HFF-Myc (cell line): ENCODE measurements at regions not wholly inside any gene's neighbourhood (a gene's known extent, or its start where the extent isn't known, plus 50 kb on each side); places are given as distances from the start of the nearest gene placed in this dataset.

Experiments
- DNase-seq: peaks from one replicate; pipeline ENCODE4 v3.0.0-alpha.2; 2011; ENCODE audit warnings: low read depth; ENCODE audit errors: extremely low read depth
- H3K4me3 ChIP-seq: replicated peaks from 2 replicates; pipeline ENCODE4 v1.5.1; 2011; ENCODE audit warnings: low read depth, mild to moderate bottlenecking, control low read depth, low read length
- TF ChIP-seq, protein P1 (sequence below): IDR thresholded peaks from 2 replicates; pipeline ENCODE4 v1.5.1; 2012; ENCODE audit warnings: mild to moderate bottlenecking, low read depth, low read length, control low read depth; ENCODE audit errors: missing control alignments

- TF ChIP-seq, protein P1, sequence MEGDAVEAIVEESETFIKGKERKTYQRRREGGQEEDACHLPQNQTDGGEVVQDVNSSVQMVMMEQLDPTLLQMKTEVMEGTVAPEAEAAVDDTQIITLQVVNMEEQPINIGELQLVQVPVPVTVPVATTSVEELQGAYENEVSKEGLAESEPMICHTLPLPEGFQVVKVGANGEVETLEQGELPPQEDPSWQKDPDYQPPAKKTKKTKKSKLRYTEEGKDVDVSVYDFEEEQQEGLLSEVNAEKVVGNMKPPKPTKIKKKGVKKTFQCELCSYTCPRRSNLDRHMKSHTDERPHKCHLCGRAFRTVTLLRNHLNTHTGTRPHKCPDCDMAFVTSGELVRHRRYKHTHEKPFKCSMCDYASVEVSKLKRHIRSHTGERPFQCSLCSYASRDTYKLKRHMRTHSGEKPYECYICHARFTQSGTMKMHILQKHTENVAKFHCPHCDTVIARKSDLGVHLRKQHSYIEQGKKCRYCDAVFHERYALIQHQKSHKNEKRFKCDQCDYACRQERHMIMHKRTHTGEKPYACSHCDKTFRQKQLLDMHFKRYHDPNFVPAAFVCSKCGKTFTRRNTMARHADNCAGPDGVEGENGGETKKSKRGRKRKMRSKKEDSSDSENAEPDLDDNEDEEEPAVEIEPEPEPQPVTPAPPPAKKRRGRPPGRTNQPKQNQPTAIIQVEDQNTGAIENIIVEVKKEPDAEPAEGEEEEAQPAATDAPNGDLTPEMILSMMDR: no peak
- DNase-seq: no peak
- H3K4me3 ChIP-seq: no peak overlapping the region
Measured at GRCh38 chr10:71059054-71059818, 153.1 kb upstream of the UNC5B start.

DNA sequence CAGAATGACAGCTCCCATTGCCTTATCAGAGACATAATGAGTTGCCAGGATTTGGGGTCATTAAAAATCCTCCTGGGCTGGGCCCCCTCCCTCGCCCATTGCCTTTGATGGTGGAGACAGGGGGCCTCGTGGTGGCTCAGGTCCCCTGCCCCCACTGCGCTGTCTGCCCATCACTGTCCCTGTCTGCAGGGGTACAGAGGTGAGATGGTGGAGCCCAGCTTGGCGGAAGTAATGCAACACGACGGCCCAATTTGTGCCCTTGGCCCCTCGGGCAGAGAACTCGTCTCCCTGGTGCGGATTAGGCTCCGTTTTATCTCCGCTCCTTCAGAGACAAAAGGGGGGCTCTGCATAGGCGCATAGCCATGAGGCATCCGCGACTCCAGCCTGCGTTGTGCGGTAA lies 152.4 kb upstream of the UNC5B start:
- TF ChIP-seq, protein P1: no peak
- no peak overlapping the region for H3K4me3 ChIP-seq
- no peak for DNase-seq

GRCh38 chr10:71060476-71061426 lies 151.6 kb upstream of the UNC5B start:
- no peak for DNase-seq
- H3K4me3 ChIP-seq: no peak overlapping the region

GRCh38 chr10:71061472-71061871 lies 150.9 kb upstream of the UNC5B start:
- TF ChIP-seq, protein P1: no peak
- DNase-seq: no peak
- H3K4me3 ChIP-seq: no peak overlapping the region

More at GRCh38 chr10:71060476-71061426, 151.6 kb upstream of the UNC5B start:
- TF ChIP-seq, protein P1: no peak

GRCh38 chr10:71062156-71062555 lies 150.2 kb upstream of the UNC5B start:
- H3K4me3 ChIP-seq: no peak overlapping the region
- TF ChIP-seq, protein P1: no peak

DNA sequence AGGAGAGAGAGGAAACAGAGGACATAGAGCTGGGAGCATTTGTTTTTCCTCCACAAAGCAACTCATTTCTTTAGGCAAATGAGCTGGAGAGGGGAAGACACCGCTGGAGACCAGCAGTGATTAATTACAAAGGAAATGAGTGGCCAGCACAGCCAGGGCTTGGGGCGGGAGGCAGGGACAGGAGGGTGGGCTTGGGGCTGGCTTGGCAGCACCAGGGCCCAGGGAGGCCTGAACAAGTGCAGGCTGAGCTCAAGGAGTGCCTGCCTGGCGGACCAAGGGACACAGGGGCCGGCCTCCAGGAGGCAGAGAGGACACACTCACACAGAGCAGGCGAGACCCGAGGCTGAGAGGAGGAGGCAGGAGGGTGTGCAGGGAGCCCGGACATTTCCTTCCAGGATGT lies 149.0 kb upstream of the UNC5B start:
- DNase-seq: no peak
- no peak overlapping the region for H3K4me3 ChIP-seq
- TF ChIP-seq, protein P1: no peak

More at GRCh38 chr10:71062156-71062555, 150.2 kb upstream of the UNC5B start:
- DNase-seq: no peak
